ENCODE measurements at regions not wholly inside any gene's neighbourhood (a gene's known extent, or its start where the extent isn't known, plus 50 kb on each side); places are given as distances from the start of the nearest gene placed in this dataset.

GRCh38 chr15:87743562-87743961, 513.0 kb downstream of the NTRK3 start:
- Histone ChIP-seq H3K9me3 (ENCODE audit: control insufficient read depth in 1 of 2, insufficient read depth in 1 of 2, low read depth in 1 of 2, low read length in 2 of 2) (peaks cover 18 to 34% of the 10 kb centered on the region in 2 experiments; a peak in 2 of 4 replicates), H3K4me2 (ENCODE audit: low read length) (no peak overlapping the region), H4K20me1 (ENCODE audit: insufficient read depth) (no peaks in the 10 kb centered on the region), H3K27ac (ENCODE audit: low read depth, low read length) (no peak overlapping the region), H3K9me2 (ENCODE audit: insufficient read depth) (no peaks in the 10 kb centered on the region), H3K4me1 (ENCODE audit: control insufficient read depth in 1 of 2, insufficient read depth in 2 of 2, low read length in 2 of 2) (no peaks in the 10 kb centered on the region), H3K27me3 (ENCODE audit: insufficient read depth, low read length) (no peaks in the 10 kb centered on the region), H3K79me2 (ENCODE audit: insufficient read depth, low read length) (no peaks in the 10 kb centered on the region), H3K36me3 (ENCODE audit: control insufficient read depth in 1 of 2, insufficient read depth in 2 of 2, low read length in 2 of 2) (no peaks in the 10 kb centered on the region), H3K4me3 (replicated peaks in 1 of 2; ENCODE audit: low read depth in 1 of 2, low read length in 2 of 2) (no peak overlapping the region), H2AFZ (ENCODE audit: low read depth, low read length, poor library complexity, severe bottlenecking) (no peak overlapping the region), H3K9ac (ENCODE audit: low read length) (no peak overlapping the region)
- ChIA-PET CTCF (no interaction called here), POLR2A (no interaction called here), RAD21 (ENCODE audit: low non-redundant PET in 1 of 2, low total read pairs in 2 of 2, uncharacterized antibody in 2 of 2, unreplicated experiment in 2 of 2) (no interaction called here)
- intact Hi-C loops (cut with micrococcal nuclease) = no loop called here
- TF ChIP-seq ELF1 (IDR thresholded peaks at IDR 0.05; ENCODE audit: borderline replicate concordance, low read depth) = no peak
- no peak for TF ChIP-seq CEBPB (IDR thresholded peaks at IDR 0.05; ENCODE audit: low read depth)
- TF ChIP-seq REST (IDR thresholded peaks at IDR 0.05; ENCODE audit: low read depth) = no peak
- no peak for TF ChIP-seq ZBTB33 (IDR thresholded peaks at IDR 0.05; ENCODE audit: extremely low read depth, insufficient replicate concordance, low read length)
- no peak for TF ChIP-seq EGR1 (IDR thresholded peaks at IDR 0.05; ENCODE audit: low read depth)
- TF ChIP-seq TCF7L2 (IDR thresholded peaks at IDR 0.05; ENCODE audit: borderline replicate concordance, extremely low read depth, insufficient read depth, insufficient read length) = no peak
- TF ChIP-seq SP1 (IDR thresholded peaks at IDR 0.05; ENCODE audit: low read depth) = no peak
- no peak for TF ChIP-seq SIN3A (IDR thresholded peaks at IDR 0.05; ENCODE audit: low read depth)
- no peak for TF ChIP-seq POLR2AphosphoS5 (IDR thresholded peaks at IDR 0.05; ENCODE audit: low read depth, low read length)
- TF ChIP-seq ATF3 (IDR thresholded peaks at IDR 0.05) = no peak
- TF ChIP-seq ZNF274 (IDR thresholded peaks at IDR 0.05; ENCODE audit: low read depth, low read length) = no peak
- no peak for TF ChIP-seq CTCF (IDR thresholded peaks at IDR 0.05 in 2 of 3, conservative IDR thresholded peaks at IDR 0.05 in 1 of 3; ENCODE audit: borderline replicate concordance in 1 of 3, insufficient read depth in 1 of 3, low read depth in 2 of 3, low read length in 2 of 3)
- no peak for TF ChIP-seq SRF (IDR thresholded peaks at IDR 0.05; ENCODE audit: low read depth)
- no peak for TF ChIP-seq CBX3 (IDR thresholded peaks at IDR 0.05; ENCODE audit: low read depth)
- TF ChIP-seq POLR2A (IDR thresholded peaks at IDR 0.05; ENCODE audit: borderline replicate concordance, extremely low read depth, insufficient read depth, insufficient read length) = no peak
- no peak for TF ChIP-seq MAX (IDR thresholded peaks at IDR 0.05)
- no peak for TF ChIP-seq ZFX (IDR thresholded peaks at IDR 0.05)
- no peak for TF ChIP-seq JUND (IDR thresholded peaks at IDR 0.05)
- no peak for TF ChIP-seq YY1 (IDR thresholded peaks at IDR 0.05; ENCODE audit: extremely low read depth, insufficient replicate concordance, low read depth, low read length)
- no peak for DNase-seq (ENCODE audit: low read depth, low spot score)
- BruUV-seq (replicated peaks) = no TSS peak
- no peak for ATAC-seq
